Lower leg skin (tissue), 3 donors: ENCODE measurements at regions not wholly inside any gene's neighbourhood (a gene's known extent, or its start where the extent isn't known, plus 50 kb on each side); places are given as distances from the start of the nearest gene placed in this dataset.

Source experiments
- POLR2A ChIP-seq, 2 donors: fragments of 450-650 bp; IDR thresholded peaks; one replicate each; pipeline ENCODE4 v1.6.1; 2016 to 2017; ENCODE audit warnings: antibody characterized with exemption in 2 of 2, mild to moderate bottlenecking in 1 of 2, moderate library complexity in 1 of 2
- TF ChIP-seq, protein P1 (sequence below), 3 donors: fragments of 450-650 bp; IDR thresholded peaks; one replicate each; pipeline ENCODE4 v1.5.1; 2016; ENCODE audit warnings: antibody characterized with exemption in 3 of 3, mild to moderate bottlenecking in 3 of 3, moderate library complexity in 2 of 3

- TF ChIP-seq, protein P1, sequence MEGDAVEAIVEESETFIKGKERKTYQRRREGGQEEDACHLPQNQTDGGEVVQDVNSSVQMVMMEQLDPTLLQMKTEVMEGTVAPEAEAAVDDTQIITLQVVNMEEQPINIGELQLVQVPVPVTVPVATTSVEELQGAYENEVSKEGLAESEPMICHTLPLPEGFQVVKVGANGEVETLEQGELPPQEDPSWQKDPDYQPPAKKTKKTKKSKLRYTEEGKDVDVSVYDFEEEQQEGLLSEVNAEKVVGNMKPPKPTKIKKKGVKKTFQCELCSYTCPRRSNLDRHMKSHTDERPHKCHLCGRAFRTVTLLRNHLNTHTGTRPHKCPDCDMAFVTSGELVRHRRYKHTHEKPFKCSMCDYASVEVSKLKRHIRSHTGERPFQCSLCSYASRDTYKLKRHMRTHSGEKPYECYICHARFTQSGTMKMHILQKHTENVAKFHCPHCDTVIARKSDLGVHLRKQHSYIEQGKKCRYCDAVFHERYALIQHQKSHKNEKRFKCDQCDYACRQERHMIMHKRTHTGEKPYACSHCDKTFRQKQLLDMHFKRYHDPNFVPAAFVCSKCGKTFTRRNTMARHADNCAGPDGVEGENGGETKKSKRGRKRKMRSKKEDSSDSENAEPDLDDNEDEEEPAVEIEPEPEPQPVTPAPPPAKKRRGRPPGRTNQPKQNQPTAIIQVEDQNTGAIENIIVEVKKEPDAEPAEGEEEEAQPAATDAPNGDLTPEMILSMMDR (IDR thresholded peaks at IDR 0.05) = no peak
- TF ChIP-seq POLR2A (IDR thresholded peaks at IDR 0.05) = no peak
Measured at GRCh38 chr12:39239490-39240486, 203.1 kb downstream of the KIF21A start.
